ENCODE measurements at regions not wholly inside any gene's neighbourhood (a gene's known extent, or its start where the extent isn't known, plus 50 kb on each side); places are given as distances from the start of the nearest gene placed in this dataset.

GRCh38 chr3:181860235-181860634, 148.5 kb downstream of the SOX2 start:
- DNase-seq, result no peak

DNA sequence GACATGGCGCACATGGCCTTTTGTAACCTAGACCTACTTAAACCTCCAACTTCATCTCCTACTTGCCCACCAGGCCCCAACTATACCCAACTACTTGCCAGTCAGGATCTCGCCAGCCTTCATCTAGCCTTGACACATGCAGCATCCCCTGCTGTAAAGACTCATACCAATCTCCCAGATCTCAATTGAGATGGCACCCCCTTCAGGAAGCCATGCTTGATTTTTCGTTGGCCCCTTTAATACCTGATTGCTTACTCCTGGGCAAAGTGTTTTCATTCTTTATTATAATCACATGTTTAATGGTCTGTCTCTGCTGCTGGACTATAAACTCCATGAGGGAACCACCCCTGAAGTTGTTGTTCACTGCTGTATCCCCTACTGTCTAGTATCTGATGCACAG, 150.8 kb downstream of the SOX2 start:
- DNase-seq, result no peak

DNA sequence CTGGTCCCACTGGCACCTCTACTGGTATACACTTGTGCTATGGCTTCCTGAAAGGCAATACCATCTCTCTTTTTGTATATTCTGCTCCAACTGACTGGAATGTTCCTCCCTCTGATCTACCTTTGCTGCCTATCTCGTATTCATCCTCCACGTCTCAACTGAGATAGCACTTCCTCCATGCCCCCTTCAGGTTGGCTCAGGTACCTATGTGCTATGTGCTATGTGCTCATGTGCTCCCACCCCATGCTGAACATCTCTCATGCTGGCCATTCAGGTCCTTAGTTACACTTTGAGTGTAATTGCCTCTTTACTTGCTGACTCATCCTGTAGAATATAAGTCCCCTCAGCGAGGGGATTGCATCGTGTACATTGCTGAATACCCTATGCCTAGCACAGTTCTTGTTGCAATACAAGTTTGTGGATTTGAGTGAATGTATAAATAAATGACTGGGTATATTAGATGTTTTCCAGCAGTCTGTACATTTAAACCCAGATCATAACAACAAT, 156.9 kb downstream of the SOX2 start:
- DNase-seq, result no peak

DNA sequence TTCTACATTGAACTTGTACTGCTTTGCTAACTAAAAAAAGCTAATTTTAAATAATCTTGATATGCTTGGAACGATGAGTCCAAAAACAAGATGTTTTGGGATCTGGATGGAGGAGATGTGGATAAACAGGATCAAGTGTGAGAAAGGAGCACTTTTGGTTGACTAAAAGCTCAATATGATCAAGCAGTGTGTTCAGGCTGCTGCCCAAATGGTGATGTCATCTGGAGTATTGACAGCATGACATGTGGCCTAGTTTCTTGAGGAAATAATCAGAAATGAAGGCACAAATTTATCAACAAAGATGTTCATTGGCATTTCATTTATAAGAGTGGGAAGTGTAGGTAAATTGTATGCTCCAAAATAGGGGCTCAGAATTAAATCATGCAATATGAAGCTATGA, 161.2 kb downstream of the SOX2 start:
- DNase-seq, result no peak

GRCh38 chr3:181879926-181880325, 168.2 kb downstream of the SOX2 start:
- DNase-seq, result no peak

DNA sequence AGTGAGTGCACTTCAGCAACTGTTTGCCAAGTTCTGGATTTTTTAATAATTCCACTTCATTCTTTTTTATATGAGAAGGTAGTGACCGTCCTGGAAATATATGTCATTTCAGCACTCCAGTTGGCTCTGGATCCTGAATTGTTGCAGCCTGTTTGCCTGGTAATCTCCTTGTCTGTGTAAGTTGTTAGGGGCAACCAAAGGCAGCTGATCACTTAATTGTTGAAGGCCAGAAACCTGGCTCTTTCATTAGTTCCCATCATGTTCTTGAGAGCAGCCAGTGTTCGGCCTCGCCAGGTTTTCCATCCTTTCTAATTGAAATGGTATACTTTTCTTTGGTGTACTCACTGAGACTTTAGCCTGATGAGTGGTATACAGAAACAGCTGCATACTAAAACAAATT, 168.6 kb downstream of the SOX2 start:
- no peak for DNase-seq

DNA sequence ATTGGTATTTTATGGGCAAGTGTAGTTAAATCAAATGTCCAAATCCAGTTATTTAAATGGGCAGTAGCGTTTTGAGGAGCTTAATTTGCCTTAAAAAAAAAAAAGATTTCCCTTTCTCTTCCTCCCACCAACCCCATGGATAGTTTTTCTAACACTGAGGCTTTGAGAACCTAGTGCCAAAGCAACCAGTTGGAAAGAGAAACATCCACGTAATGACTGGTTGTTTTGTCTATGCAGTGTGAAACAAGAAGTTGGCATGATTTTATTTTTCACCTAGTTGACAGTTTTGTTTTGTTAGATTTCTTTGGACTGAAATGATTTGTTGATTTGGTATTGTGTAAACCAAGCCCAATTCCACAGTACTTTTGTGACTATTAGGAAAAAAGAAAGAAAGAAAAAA, 170.0 kb downstream of the SOX2 start:
- DNase-seq, result no peak

GRCh38 chr3:181885868-181886630, 174.3 kb downstream of the SOX2 start:
- no peak for DNase-seq

GRCh38 chr3:181886676-181887075, 175.0 kb downstream of the SOX2 start:
- DNase-seq, result no peak

GRCh38 chr3:181887685-181888084, 176.0 kb downstream of the SOX2 start:
- no peak for DNase-seq

- no peak for DNase-seq
Observed at GRCh38 chr3:181888234-181888633, 176.5 kb downstream of the SOX2 start.

- DNase-seq, result no peak
Observed at GRCh38 chr3:181892848-181893247, 181.1 kb downstream of the SOX2 start.

DNA sequence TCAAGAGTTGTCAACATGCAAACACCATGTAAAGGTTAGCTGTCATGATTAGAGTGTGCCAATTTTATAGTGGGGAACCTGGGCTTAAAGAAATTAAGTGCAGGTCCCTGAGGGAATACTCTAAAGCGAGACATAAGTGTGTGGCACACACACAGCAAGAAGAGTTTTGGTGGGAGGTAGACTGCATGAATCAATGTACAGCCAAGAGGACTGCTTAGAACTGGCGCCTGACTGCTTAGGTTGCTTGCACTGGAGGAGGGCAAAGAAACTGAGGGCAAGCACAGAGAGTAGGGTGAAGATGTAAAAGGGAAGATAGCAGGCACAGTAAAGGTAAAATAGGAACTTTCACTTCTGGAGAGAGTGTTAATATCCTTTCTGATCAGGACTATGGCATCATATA, 184.9 kb downstream of the SOX2 start:
- no peak for DNase-seq

DNA sequence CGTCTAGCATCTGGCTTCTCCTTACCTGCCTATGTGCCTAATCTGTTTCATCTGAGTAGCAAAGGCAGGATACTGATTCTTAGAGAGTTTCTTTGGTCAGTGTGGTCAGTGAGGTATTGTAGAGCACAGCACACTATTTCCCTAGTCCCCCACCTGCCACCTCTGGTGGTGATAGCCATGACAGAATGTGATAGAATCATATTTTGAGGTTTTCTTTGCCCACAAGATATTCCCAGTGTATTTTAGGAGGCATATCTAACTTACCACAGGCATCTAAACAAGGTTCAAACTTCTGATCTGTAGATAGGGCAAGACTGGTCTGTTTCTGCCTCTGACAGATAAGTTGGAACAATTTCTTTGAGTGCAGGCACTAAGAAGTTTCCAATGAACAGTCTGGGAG, 188.0 kb downstream of the SOX2 start:
- no peak for DNase-seq

DNA sequence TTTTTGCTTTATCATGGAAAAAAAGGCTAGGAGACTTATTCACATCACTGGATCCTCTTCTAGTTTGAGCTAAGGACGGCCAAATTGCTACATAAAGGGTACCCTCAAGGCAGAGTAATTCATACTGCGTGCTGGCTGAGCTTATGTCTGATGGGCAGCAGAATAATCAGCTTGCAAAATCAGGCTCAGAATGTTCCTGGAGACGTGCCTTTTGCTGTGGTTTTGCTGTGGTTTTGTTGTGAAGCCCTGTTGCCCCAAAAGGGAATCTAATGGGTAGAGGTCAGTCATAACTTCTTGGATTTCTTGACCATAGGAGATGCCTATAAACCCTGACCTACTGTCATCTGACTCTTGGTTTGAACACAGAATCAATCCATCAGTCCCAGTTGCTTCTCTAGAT, 189.9 kb downstream of the SOX2 start:
- DNase-seq, result no peak

- no peak for DNase-seq
Observed at GRCh38 chr3:181906338-181906737, 194.6 kb downstream of the SOX2 start.

- no peak for DNase-seq
Observed at GRCh38 chr3:181909241-181909640, 197.5 kb downstream of the SOX2 start.

DNA sequence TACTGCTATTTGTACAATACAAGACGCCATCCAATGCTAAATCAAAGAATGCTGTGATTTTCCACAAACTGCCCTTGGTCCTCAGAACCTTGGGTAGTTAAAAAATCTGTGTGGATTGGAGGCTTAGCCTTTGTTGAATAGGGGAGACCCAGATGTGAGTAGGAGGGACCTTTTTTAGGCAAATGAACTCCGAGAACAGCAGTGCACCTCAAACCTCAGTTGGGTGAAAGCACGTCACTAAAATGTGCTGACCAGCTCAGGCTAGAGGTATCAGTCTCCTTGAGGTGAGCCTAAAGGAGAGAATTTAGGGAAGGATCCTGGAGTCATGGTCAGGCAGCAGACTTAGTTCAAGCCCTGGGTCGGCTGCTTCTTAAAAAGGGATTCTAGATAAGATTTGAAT, 200.7 kb downstream of the SOX2 start:
- no peak for DNase-seq

- no peak for DNase-seq
Observed at GRCh38 chr3:181913254-181913653, 201.5 kb downstream of the SOX2 start.

DNA sequence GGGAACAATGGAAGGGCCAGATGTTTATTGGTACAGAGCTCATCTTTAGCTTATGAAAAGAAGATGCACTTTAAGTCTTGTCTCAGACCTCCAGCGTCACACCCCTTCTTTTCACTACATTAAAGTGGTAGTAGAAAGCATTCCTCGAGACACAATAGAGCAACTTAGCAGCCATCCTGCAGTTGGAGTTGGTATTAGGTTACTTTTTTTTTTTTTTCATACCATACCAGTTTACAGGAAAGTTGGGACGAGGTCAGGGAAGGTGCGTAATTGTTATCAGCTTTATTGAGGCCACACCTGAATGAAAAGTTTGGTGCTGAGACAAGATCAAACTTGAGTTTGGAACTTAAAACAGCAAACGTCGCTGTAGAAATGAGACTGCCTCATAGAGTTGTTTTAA, 203.8 kb downstream of the SOX2 start:
- no peak for DNase-seq

- DNase-seq, result no peak
Observed at GRCh38 chr3:181916013-181916412, 204.3 kb downstream of the SOX2 start.

DNA sequence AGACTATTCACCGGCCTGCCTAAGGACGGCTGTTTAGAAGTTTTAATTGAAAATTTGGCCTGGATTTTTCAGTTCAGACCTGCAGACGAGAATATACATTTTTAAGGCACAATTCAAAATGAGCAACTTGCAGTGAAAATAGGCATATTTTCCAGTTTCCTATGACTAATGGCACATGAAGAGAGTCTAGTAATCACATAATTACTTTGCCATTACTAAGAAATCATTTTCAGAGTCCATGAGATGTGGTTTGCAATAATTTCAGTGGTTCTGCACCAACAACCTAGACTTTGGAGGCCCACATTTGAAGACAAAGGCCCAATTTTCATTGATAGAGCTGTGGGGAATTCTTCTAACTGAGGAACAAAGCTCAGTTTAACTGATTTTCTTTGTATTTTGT, 205.3 kb downstream of the SOX2 start:
- no peak for DNase-seq

- no peak for DNase-seq
Observed at GRCh38 chr3:181919375-181919774, 207.7 kb downstream of the SOX2 start.

GRCh38 chr3:181920409-181920808, 208.7 kb downstream of the SOX2 start:
- no peak for DNase-seq

DNA sequence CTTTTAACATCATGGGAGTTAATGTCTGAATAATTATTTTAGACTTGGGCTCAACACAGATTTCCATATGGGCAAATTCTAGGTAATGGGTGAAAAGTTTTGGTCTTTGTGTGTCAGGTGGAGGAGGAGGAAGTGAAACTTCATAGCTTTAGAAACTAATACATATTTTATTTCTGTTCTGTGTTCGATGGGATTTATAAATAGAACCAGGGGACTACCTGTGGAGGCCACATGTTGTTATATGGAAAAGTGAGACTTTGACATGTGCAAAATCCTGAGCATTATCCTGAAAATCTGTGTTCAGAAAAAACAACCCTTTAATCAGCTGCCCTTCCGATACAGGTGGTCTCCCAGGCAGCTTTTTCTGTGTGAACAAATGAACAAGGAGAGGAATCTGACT, 209.5 kb downstream of the SOX2 start:
- no peak for DNase-seq

All from effector CD4-positive, alpha-beta T cell (primary cell).